K562 (cell line): ENCODE measurements at regions not wholly inside any gene's neighbourhood (a gene's known extent, or its start where the extent isn't known, plus 50 kb on each side); places are given as distances from the start of the nearest gene placed in this dataset.

ENCODE experiments used
- CC2D1A ChIP-seq: fragments of 450-650 bp; IDR thresholded peaks from 2 replicates; pipeline ENCODE4 v1.6.1; 2017; ENCODE audit warnings: mild to moderate bottlenecking
- CXXC5 ChIP-seq: fragments of 250-450 bp; sonication (Bioruptor Pico); IDR thresholded peaks from 2 replicates; pipeline ENCODE4 v1.8.0; 2022; ENCODE audit warnings: inconsistent platforms, mild to moderate bottlenecking, moderate library complexity
- ILK ChIP-seq: fragments of 450-650 bp; IDR thresholded peaks from 2 replicates; pipeline ENCODE4 v1.6.1; 2016; ENCODE audit warnings: missing genetic modification characterization, low read depth, mild to moderate bottlenecking, missing compliant biosample characterization, moderate library complexity, borderline replicate concordance
- LEF1 ChIP-seq: fragments of 450-650 bp; IDR thresholded peaks from 2 replicates; pipeline ENCODE4 v1.6.1; 2016; ENCODE audit warnings: mild to moderate bottlenecking
- MAFK ChIP-seq: IDR thresholded peaks from 2 replicates; pipeline ENCODE4 v1.6.1; 2011; ENCODE audit warnings: low read length, improper control_type of control experiment
- MECOM ChIP-seq: fragments of 250-450 bp; sonication (Bioruptor Pico); IDR thresholded peaks from 2 replicates; pipeline ENCODE4 v1.8.0; 2022; ENCODE audit warnings: inconsistent platforms
- NFE2 ChIP-seq: IDR thresholded peaks from 2 replicates; pipeline ENCODE4 v1.6.1; 2014; ENCODE audit warnings: antibody characterized with exemption, low read depth
- NFIC ChIP-seq: fragments of 450-650 bp; IDR thresholded peaks from 2 replicates; pipeline ENCODE4 v1.6.1; 2017; ENCODE audit warnings: mild to moderate bottlenecking, inconsistent platforms
- POLR2AphosphoS2 ChIP-seq: IDR thresholded peaks from 2 replicates; pipeline ENCODE4 v1.6.1; 2012; ENCODE audit warnings: low read length, improper control_type of control experiment
- REST ChIP-seq, 2 experiments: fragments of 450-650 bp; formaldehyde crosslinking in 1 of 2; IDR thresholded peaks; 2 replicates each; pipeline versions ENCODE4 v1.4.0 to v1.6.1; 2014 to 2020; ENCODE audit warnings: mild to moderate bottlenecking in 2 of 2, borderline replicate concordance in 1 of 2, low read depth in 1 of 2
- SAP30 ChIP-seq: fragments of 200-600 bp; sonication (generic); IDR thresholded peaks from 2 replicates; pipeline ENCODE4 v1.6.1; 2012; ENCODE audit warnings: borderline replicate concordance, low read depth, mild to moderate bottlenecking, moderate library complexity, low read length, control low read depth, inconsistent platforms; ENCODE audit not compliant: insufficient read depth, poor library complexity, severe bottlenecking
- SMARCE1 ChIP-seq: fragments of 450-650 bp; IDR thresholded peaks from 2 replicates; pipeline ENCODE4 v1.7.1; 2016; ENCODE audit warnings: mild to moderate bottlenecking
- SOX6 ChIP-seq: fragments of 450-650 bp; IDR thresholded peaks from 2 replicates; pipeline ENCODE4 v1.6.1; 2014; ENCODE audit warnings: mild to moderate bottlenecking
- TRIM28 ChIP-seq: fragments of 450-650 bp; IDR thresholded peaks from 2 replicates; pipeline ENCODE4 v1.6.1; 2017
- ZNF436 ChIP-seq: fragments of 250-450, 450-650 bp; sonication (Bioruptor Pico); formaldehyde crosslinking; IDR thresholded peaks from 2 replicates; pipeline ENCODE4 v1.7.0; 2020; ENCODE audit warnings: mild to moderate bottlenecking
- ZNF766 ChIP-seq: fragments of 200-800 bp; sonication (Bioruptor generic); conservative IDR thresholded peaks from 2 replicates; pipeline ENCODE4 v1.6.1; 2016; ENCODE audit warnings: missing genetic modification characterization, missing compliant biosample characterization
- TF ChIP-seq, protein P1 (sequence below): fragments of 250-450 bp; sonication (Bioruptor Pico); IDR thresholded peaks from 2 replicates; pipeline ENCODE4 v1.5.0; 2020; ENCODE audit warnings: mild to moderate bottlenecking
- TF ChIP-seq, protein P2 (sequence below): fragments of 450-650 bp; conservative IDR thresholded peaks from 2 replicates; pipeline ENCODE4 v1.6.1; 2016; ENCODE audit warnings: missing genetic modification characterization, low read depth, mild to moderate bottlenecking, control low read depth, missing compliant biosample characterization

- TF ChIP-seq REST (IDR thresholded peaks at IDR 0.05; ENCODE audit: borderline replicate concordance) = peak; percentile 88
- no peak for TF ChIP-seq REST (CRISPR knock-in tag; IDR thresholded peaks at IDR 0.05; ENCODE audit: low read depth)
- TF ChIP-seq POLR2AphosphoS2 = no peak
- no peak for TF ChIP-seq TRIM28
- TF ChIP-seq SOX6 = no peak
- TF ChIP-seq SMARCE1 = no peak
- peak; percentile 88 for TF ChIP-seq NFIC
- TF ChIP-seq ZNF436 (CRISPR knock-in tag) = no peak
- 0 out of 2 replicates have a peak, but pooled peaks have one; percentile 22 for TF ChIP-seq LEF1
- no peak for TF ChIP-seq MECOM (CRISPR knock-in tag)
- TF ChIP-seq, protein P1, sequence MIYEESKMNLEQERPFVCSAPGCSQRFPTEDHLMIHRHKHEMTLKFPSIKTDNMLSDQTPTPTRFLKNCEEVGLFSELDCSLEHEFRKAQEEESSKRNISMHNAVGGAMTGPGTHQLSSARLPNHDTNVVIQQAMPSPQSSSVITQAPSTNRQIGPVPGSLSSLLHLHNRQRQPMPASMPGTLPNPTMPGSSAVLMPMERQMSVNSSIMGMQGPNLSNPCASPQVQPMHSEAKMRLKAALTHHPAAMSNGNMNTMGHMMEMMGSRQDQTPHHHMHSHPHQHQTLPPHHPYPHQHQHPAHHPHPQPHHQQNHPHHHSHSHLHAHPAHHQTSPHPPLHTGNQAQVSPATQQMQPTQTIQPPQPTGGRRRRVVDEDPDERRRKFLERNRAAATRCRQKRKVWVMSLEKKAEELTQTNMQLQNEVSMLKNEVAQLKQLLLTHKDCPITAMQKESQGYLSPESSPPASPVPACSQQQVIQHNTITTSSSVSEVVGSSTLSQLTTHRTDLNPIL (CRISPR knock-in tag) = no peak
- peak; percentile 49; the same call in 1 of the 2 replicates for TF ChIP-seq NFE2
- no peak for TF ChIP-seq SAP30
- TF ChIP-seq CC2D1A = 0 out of 2 replicates have a peak, but pooled peaks have one; percentile 38
- no peak; the same call in 1 of the 2 replicates for TF ChIP-seq ZNF766
- 0 out of 2 replicates have a peak, but pooled peaks have one; percentile 23 for TF ChIP-seq CXXC5 (CRISPR knock-in tag)
- TF ChIP-seq MAFK = peak; percentile 34
- TF ChIP-seq, protein P2, sequence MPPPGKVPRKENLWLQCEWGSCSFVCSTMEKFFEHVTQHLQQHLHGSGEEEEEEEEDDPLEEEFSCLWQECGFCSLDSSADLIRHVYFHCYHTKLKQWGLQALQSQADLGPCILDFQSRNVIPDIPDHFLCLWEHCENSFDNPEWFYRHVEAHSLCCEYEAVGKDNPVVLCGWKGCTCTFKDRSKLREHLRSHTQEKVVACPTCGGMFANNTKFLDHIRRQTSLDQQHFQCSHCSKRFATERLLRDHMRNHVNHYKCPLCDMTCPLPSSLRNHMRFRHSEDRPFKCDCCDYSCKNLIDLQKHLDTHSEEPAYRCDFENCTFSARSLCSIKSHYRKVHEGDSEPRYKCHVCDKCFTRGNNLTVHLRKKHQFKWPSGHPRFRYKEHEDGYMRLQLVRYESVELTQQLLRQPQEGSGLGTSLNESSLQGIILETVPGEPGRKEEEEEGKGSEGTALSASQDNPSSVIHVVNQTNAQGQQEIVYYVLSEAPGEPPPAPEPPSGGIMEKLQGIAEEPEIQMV = no peak
- no peak for TF ChIP-seq ILK (tag)
Observed at GRCh38 chr2:235433860-235434259, 60.0 kb upstream of the AGAP1 start (continued).
